ENCODE measurements at regions not wholly inside any gene's neighbourhood (a gene's known extent, or its start where the extent isn't known, plus 50 kb on each side); places are given as distances from the start of the nearest gene placed in this dataset.

DNA sequence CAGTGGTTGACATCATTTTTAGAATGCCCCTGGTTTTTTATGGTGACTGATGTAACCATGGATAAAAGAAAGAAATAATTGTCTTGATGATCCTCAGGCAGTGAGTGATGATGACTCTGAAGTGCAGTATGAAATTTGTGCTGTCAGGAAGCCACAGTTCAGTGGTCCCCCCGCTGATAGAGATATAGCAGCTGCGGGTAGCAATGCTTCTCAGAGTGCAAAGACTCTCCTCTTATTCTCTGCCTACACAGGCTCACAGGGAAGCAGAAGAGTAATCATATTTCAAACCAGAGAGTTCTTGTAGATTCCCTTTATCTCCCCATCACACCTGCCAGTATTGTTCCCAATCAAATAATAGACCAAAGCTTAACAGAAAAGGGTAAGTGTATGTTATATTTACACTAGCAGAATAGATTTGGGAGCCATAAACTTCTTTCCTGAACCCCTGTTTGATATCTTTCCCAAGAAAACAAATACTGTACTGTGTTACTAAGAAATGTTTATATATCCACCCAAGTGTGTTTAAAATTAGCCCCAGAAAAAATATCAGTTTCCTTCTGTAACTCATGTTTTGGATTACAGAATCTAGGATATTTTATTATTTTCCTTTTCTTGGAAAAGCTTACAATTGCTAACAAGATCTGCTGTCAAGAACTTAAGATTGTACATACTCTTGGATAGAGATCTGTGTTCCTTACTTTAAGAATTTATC lies 1817.4 kb upstream of the FLRT2 start:
- no peaks in the 10 kb centered on the region for H3K79me2 ChIP-seq (replicated peaks; ENCODE audit: insufficient read depth)
- no peak for DNase-seq (ENCODE audit: low spot score)
- Mint-ChIP-seq H3K27me3 (ENCODE audit: insufficient read depth, low read depth, poor library complexity) (peaks cover 3% of the 10 kb centered on the region), H3K4me1 (peaks cover 2% of the 10 kb centered on the region; the same call in 2 of the 3 replicates), H3K9me3 (peaks cover 6% of the 10 kb centered on the region; the same call in 2 of the 3 replicates), H3K27ac (no peak overlapping the region), H3K4me3 (no peak overlapping the region), H3K36me3 (ENCODE audit: low read depth) (peaks cover 9% of the 10 kb centered on the region; the same call in 2 of the 3 replicates)
- no peak overlapping the region for H3K4me3 ChIP-seq
- no peak overlapping the region for H3K4me2 ChIP-seq
- no peaks in the 10 kb centered on the region for H3F3A ChIP-seq (replicated peaks; ENCODE audit: low read depth)
- peaks cover 2% of the 10 kb centered on the region for H3K4me1 ChIP-seq (ENCODE audit: insufficient read depth)
- ATAC-seq: no peak
- H2AFZ ChIP-seq: no peak overlapping the region
- 0 out of 2 replicates have a peak, but pooled peaks cover 10% of the 10 kb centered on the region for H3K9me2 ChIP-seq (ENCODE audit: insufficient read depth)
- H3K27me3 ChIP-seq (ENCODE audit: insufficient read depth): no peaks in the 10 kb centered on the region
- TF ChIP-seq CTCF (conservative IDR thresholded peaks at IDR 0.05; ENCODE audit: low read depth in 2 of 2) (no peak), STAT1 (IDR thresholded peaks at IDR 0.05; ENCODE audit: unreplicated experiment) (no peak), POLR2AphosphoS5 (IDR thresholded peaks at IDR 0.05; ENCODE audit: low read depth) (no peak), NANOG (IDR thresholded peaks at IDR 0.05; ENCODE audit: borderline replicate concordance) (no peak), REST (IDR thresholded peaks at IDR 0.05; ENCODE audit: unreplicated experiment) (no peak), EZH2 (IDR thresholded peaks at IDR 0.05; ENCODE audit: low read depth, unreplicated experiment) (no peak), EZH2phosphoT487 (IDR thresholded peaks at IDR 0.05; ENCODE audit: unreplicated experiment) (no peak), ZNF114 (CRISPR knock-in tag; IDR thresholded peaks at IDR 0.05) (no peak)
- TF ChIP-seq, protein P1, sequence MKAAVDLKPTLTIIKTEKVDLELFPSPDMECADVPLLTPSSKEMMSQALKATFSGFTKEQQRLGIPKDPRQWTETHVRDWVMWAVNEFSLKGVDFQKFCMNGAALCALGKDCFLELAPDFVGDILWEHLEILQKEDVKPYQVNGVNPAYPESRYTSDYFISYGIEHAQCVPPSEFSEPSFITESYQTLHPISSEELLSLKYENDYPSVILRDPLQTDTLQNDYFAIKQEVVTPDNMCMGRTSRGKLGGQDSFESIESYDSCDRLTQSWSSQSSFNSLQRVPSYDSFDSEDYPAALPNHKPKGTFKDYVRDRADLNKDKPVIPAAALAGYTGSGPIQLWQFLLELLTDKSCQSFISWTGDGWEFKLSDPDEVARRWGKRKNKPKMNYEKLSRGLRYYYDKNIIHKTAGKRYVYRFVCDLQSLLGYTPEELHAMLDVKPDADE (IDR thresholded peaks at IDR 0.05): no peak
- H4K20me1 ChIP-seq (replicated peaks; ENCODE audit: insufficient read depth): no peaks in the 10 kb centered on the region
- H3K36me3 ChIP-seq (ENCODE audit: insufficient read depth): no peaks in the 10 kb centered on the region
- H3K27ac ChIP-seq (ENCODE audit: low read depth): no peak overlapping the region

All from GM23338 (cell line).